ENCODE measurements at regions not wholly inside any gene's neighbourhood (a gene's known extent, or its start where the extent isn't known, plus 50 kb on each side); places are given as distances from the start of the nearest gene placed in this dataset.

- no peaks in the 10 kb centered on the region for H3K27me3 ChIP-seq
- no peak overlapping the region for H3K4me3 ChIP-seq
- H3K9me3 ChIP-seq: no peaks in the 10 kb centered on the region
- intact Hi-C loops (cut with DNase I): no loop called here
- H3K4me1 ChIP-seq: no peaks in the 10 kb centered on the region
- no peaks in the 10 kb centered on the region for H3K36me3 ChIP-seq
- no peak overlapping the region for H3K27ac ChIP-seq
- DNase-seq (no peak), ATAC-seq (no peak)
- TF ChIP-seq CTCF (IDR thresholded peaks at IDR 0.05): no peak
Observed at GRCh38 chr10:60555700-60556099, 166.0 kb upstream of the ANK3 start.

GRCh38 chr10:60549686-60550085 is 160.0 kb upstream of the ANK3 start:
- H3K27me3 ChIP-seq: no peaks in the 10 kb centered on the region
- no peak overlapping the region for H3K4me3 ChIP-seq
- TF ChIP-seq CTCF (IDR thresholded peaks at IDR 0.05): peak; percentile 28
- DNase-seq: no peak
- ATAC-seq: peak; percentile 64
- H3K27ac ChIP-seq: no peak overlapping the region
- no peaks in the 10 kb centered on the region for H3K4me1 ChIP-seq
- no peaks in the 10 kb centered on the region for H3K36me3 ChIP-seq
- H3K9me3 ChIP-seq: no peaks in the 10 kb centered on the region
- intact Hi-C loops (cut with DNase I): no loop called here

GRCh38 chr10:60542657-60543056 is 153.0 kb upstream of the ANK3 start:
- Histone ChIP-seq H3K36me3 (no peaks in the 10 kb centered on the region), H3K9me3 (no peaks in the 10 kb centered on the region), H3K27me3 (no peaks in the 10 kb centered on the region), H3K4me1 (no peaks in the 10 kb centered on the region), H3K27ac (no peak overlapping the region), H3K4me3 (no peak overlapping the region)
- ATAC-seq (no peak), DNase-seq (no peak)
- intact Hi-C loops (cut with DNase I): no loop called here
- no peak for TF ChIP-seq CTCF (IDR thresholded peaks at IDR 0.05)

- Histone ChIP-seq H3K4me3 (no peak overlapping the region), H3K36me3 (no peaks in the 10 kb centered on the region), H3K27ac (no peak overlapping the region), H3K27me3 (no peaks in the 10 kb centered on the region), H3K4me1 (no peaks in the 10 kb centered on the region), H3K9me3 (no peaks in the 10 kb centered on the region)
- DNase-seq (no peak), ATAC-seq (no peak)
- intact Hi-C loops (cut with DNase I): no loop called here
- no peak for TF ChIP-seq CTCF (IDR thresholded peaks at IDR 0.05)
Observed at GRCh38 chr10:60541451-60541850, 151.8 kb upstream of the ANK3 start.

GRCh38 chr10:60537697-60538096 is 148.0 kb upstream of the ANK3 start:
- intact Hi-C loops (cut with DNase I): no loop called here
- no peak for DNase-seq
- ATAC-seq: no peak
- Histone ChIP-seq H3K27me3 (no peaks in the 10 kb centered on the region), H3K9me3 (no peaks in the 10 kb centered on the region), H3K27ac (no peak overlapping the region), H3K4me1 (no peaks in the 10 kb centered on the region), H3K36me3 (no peaks in the 10 kb centered on the region), H3K4me3 (no peak overlapping the region)
- no peak for TF ChIP-seq CTCF (IDR thresholded peaks at IDR 0.05)

- H3K9me3 ChIP-seq: no peaks in the 10 kb centered on the region
- intact Hi-C loops (cut with DNase I): no loop called here
- H3K4me3 ChIP-seq: no peak overlapping the region
- no peak overlapping the region for H3K27ac ChIP-seq
- no peaks in the 10 kb centered on the region for H3K27me3 ChIP-seq
- H3K36me3 ChIP-seq: no peaks in the 10 kb centered on the region
- H3K4me1 ChIP-seq: no peaks in the 10 kb centered on the region
- ATAC-seq (no peak), DNase-seq (no peak)
- no peak for TF ChIP-seq CTCF (IDR thresholded peaks at IDR 0.05)
Observed at GRCh38 chr10:60536529-60537114, 146.9 kb upstream of the ANK3 start.
